ENCODE measurements at regions not wholly inside any gene's neighbourhood (a gene's known extent, or its start where the extent isn't known, plus 50 kb on each side); places are given as distances from the start of the nearest gene placed in this dataset.
"Not testable (repeated sequence)": the region's sequence is repeated elsewhere in the genome, so short reads cannot be mapped to it uniquely, and the experiment has no call there.

DNA sequence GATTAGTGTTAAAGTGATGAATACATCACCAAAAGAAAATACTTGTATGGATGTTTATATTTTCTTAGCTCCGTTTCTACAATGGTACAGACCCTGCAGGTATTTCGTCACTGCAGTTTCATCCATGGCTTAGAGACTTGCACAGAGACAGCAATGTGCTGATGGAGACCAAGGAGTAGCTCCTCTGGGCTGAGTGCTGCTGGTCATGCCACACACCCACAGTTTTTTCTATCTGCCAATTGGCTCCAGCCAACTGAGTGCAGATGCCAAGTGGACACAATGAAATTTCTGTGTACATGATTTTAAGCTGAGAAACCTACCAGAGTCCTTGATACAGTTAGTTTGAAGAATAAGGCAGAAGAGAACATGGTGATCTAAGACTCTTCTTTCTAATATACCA, 145.9 kb upstream of the ADCY2 start:
- no peak overlapping the region for H3K4me3 ChIP-seq (ENCODE audit: low read length)
- no peak for DNase-seq (ENCODE audit: low read depth)
- TF ChIP-seq, protein P1, sequence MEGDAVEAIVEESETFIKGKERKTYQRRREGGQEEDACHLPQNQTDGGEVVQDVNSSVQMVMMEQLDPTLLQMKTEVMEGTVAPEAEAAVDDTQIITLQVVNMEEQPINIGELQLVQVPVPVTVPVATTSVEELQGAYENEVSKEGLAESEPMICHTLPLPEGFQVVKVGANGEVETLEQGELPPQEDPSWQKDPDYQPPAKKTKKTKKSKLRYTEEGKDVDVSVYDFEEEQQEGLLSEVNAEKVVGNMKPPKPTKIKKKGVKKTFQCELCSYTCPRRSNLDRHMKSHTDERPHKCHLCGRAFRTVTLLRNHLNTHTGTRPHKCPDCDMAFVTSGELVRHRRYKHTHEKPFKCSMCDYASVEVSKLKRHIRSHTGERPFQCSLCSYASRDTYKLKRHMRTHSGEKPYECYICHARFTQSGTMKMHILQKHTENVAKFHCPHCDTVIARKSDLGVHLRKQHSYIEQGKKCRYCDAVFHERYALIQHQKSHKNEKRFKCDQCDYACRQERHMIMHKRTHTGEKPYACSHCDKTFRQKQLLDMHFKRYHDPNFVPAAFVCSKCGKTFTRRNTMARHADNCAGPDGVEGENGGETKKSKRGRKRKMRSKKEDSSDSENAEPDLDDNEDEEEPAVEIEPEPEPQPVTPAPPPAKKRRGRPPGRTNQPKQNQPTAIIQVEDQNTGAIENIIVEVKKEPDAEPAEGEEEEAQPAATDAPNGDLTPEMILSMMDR (conservative IDR thresholded peaks at IDR 0.05; ENCODE audit: low read depth, low read length): no peak

DNA sequence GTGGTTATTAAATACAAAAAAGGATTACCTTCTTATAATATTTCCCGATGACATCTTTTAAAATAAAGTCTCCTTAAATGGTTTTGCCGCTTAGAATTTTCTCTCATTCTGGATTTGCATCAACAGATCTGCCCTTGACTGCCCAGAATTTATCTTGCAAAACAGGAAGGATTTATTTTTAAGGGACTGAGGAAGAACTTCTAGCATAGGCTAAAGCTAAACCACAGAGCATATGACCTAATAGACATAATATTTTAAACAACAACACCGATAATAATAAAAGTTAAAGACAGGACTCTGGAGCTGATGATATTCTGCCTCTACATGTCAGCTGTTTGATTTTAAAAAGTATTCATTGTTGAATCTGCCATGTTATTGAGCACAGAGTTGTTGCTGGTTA, 145.3 kb upstream of the ADCY2 start:
- no peak for DNase-seq (ENCODE audit: low read depth)
- TF ChIP-seq, protein P1 (conservative IDR thresholded peaks at IDR 0.05; ENCODE audit: low read depth, low read length): no peak
- H3K4me3 ChIP-seq (ENCODE audit: low read length): no peak overlapping the region

DNA sequence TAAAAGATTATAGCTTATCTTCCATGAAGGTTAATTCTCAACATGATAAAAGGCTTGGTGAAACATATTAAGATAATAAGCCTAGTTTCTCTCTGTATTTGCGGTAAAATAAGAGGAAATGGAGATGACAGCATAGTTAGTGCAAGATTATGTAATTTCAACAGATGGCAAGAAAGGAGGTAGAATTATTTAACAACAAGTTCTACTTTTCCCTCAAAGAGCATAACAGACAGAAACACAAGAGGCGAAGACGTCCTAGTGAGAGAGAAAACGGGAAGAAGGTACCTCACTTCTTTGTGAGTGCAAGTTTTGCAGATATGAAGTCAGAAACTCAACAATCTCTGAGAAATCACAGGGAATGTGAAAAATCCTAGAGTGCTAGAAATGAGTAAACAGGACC, 144.8 kb upstream of the ADCY2 start:
- H3K4me3 ChIP-seq (ENCODE audit: low read length): no peak overlapping the region
- TF ChIP-seq, protein P1 (conservative IDR thresholded peaks at IDR 0.05; ENCODE audit: low read depth, low read length): no peak
- DNase-seq (ENCODE audit: low read depth): no peak

DNA sequence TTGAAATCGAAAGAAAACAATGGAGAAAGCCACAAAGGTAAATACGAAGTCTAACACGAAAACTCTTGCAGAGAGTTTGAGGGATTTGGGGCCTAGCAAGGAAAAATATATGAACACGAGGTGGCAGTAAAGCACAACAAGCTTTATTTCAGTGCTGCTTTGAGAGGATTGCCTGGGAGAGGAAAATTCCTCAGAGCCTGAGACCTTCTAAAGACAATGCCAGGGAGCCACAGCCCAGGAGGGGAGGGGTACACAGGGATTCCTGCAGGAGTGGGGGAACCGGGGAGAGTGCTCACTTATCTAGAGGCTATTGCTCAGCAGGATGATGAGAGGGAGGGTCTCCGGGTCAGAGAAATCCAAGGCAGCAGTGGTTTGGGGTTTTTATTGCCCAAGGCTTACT, 134.9 kb upstream of the ADCY2 start:
- DNase-seq (ENCODE audit: low read depth): no peak
- H3K4me3 ChIP-seq (ENCODE audit: low read length): no peak overlapping the region
- TF ChIP-seq, protein P1 (conservative IDR thresholded peaks at IDR 0.05; ENCODE audit: low read depth, low read length): no peak

DNA sequence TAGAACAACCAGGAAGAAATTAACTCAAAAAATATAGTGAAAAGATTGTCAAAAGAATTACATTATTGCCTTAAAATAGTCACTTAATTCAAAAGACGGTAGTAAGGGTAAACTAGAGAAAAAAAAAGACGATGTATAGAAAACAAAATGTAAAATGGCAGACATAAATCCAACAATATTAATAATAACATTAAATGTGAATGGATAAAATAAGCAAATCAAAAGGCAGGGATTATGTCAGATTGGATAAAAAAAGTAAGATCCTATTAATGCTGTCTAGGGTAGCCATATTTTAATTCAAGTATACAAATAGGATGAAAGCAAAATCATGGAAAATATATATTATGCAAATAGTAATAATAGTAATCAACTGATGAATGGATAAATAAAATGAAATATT, 134.0 kb upstream of the ADCY2 start:
- H3K4me3 ChIP-seq (ENCODE audit: low read length): no peak overlapping the region
- TF ChIP-seq, protein P1 (conservative IDR thresholded peaks at IDR 0.05; ENCODE audit: low read depth, low read length): no peak
- no peak for DNase-seq (ENCODE audit: low read depth)

DNA sequence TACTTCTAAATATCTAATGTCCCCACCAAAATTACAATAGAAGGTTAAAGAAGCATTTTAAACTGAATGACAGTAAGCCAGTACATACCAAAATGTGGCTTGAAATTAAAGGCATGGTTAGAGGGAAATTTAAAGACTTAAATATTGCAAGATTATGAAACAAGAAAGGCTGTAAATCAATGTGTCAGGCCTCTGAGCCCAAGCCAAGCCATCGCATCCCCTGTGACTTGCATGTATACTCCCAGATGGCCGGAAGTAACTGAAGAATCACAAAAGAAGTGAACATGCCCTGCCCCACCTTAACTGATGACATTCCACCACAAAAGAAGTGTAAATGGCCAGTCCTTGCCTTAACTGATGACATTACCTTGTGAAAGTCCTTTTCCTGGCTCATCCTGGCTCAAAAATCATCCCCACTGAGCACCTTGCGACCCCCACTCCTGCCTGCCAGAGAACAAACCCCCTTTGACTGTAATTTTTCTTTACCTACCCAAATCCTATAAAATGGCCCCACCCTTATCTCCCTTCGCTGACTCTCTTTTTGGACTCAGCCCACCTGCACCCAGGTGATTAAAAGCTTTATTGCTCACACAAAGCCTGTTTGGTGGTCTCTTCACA, 132.4 kb upstream of the ADCY2 start:
- not testable (repeated sequence) for H3K4me3 ChIP-seq (ENCODE audit: low read length); DNase-seq (ENCODE audit: low read depth)

DNA sequence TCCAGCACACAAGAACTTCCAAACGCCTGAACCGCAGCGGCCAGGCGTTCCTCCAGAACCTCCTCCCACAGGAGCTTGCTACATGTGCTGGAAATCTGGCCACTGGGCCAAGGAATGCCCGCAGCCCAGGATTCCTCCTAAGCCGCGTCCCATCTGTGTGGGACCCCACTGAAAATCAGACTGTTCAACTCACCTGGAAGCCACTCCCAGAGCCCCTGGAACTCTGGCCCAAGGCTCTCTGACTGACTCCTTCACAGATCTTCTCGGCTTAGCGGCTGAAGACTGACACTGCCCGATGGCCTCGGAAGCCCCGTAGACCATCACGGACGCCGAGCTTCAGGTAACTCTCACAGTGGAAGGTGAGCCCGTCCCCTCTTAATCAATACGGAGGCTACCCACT, 130.2 kb upstream of the ADCY2 start:
- H3K4me3 ChIP-seq (ENCODE audit: low read length); DNase-seq (ENCODE audit: low read depth): not testable (repeated sequence)

DNA sequence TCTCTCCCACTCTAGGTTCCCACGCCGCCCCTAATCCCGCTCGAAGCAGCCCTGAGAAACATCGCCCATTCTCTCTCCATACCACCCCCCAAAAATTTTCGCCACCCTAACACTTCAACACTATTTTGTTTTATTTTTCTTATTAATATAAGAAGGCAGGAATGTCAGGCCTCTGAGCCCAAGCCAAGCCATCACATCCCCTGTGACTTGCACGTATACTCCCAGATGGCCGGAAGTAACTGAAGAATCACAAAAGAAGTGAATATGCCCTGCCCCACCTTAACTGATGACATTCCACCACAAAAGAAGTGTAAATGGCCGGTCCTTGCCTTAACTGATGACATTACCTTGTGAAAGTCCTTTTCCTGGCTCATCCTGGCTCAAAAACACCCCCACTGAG, 127.2 kb upstream of the ADCY2 start:
- DNase-seq (ENCODE audit: low read depth): not testable (repeated sequence)

More for the DNA sequence above, 127.2 kb upstream of the ADCY2 start:
- H3K4me3 ChIP-seq (ENCODE audit: low read length): not testable (repeated sequence)
